Neuronal stem cell (in vitro differentiated cells): ENCODE measurements at regions not wholly inside any gene's neighbourhood (a gene's known extent, or its start where the extent isn't known, plus 50 kb on each side); places are given as distances from the start of the nearest gene placed in this dataset.

ENCODE experiments used
- DNase-seq: peaks from one replicate; pipeline ENCODE4 v3.0.0-alpha.2; 2013; ENCODE audit warnings: low spot score
- H2AFZ ChIP-seq: one replicate; pipeline ENCODE4 v1.6.1; 2013; ENCODE audit warnings: mild to moderate bottlenecking, low read length, inconsistent platforms
- H2AK5ac ChIP-seq: 2 replicates; pipeline ENCODE4 v1.6.1; 2013; ENCODE audit warnings: low read depth, mild to moderate bottlenecking, inconsistent platforms, low read length, moderate library complexity, mixed read lengths
- H2BK120ac ChIP-seq: 2 replicates; pipeline ENCODE4 v1.6.1; 2013; ENCODE audit warnings: low read depth, mild to moderate bottlenecking, inconsistent platforms, low read length, moderate library complexity, mixed read lengths
- H2BK12ac ChIP-seq: one replicate; pipeline ENCODE4 v1.6.1; 2013; ENCODE audit warnings: low read length, inconsistent platforms
- H2BK15ac ChIP-seq: 2 replicates; pipeline ENCODE4 v1.6.1; 2013; ENCODE audit warnings: mild to moderate bottlenecking, low read length, inconsistent platforms, mixed read lengths
- H2BK5ac ChIP-seq: one replicate; pipeline ENCODE4 v1.6.1; 2013; ENCODE audit warnings: inconsistent platforms, mild to moderate bottlenecking, low read length, moderate library complexity
- H3K14ac ChIP-seq: one replicate; pipeline ENCODE4 v1.6.1; 2013; ENCODE audit warnings: low read length, inconsistent platforms
- H3K18ac ChIP-seq: 2 replicates; pipeline ENCODE4 v1.6.1; 2013; ENCODE audit warnings: low read length, inconsistent platforms
- H3K23ac ChIP-seq: 2 replicates; pipeline ENCODE4 v1.6.1; 2013; ENCODE audit warnings: low read depth, mild to moderate bottlenecking, mixed read lengths, low read length, inconsistent platforms; ENCODE audit not compliant: poor library complexity
- H3K27ac ChIP-seq: replicated peaks from 3 replicates; pipeline ENCODE4 v1.5.1; 2013; ENCODE audit warnings: low read length, inconsistent platforms
- H3K27me3 ChIP-seq, 3 experiments: 2 replicates each; pipeline ENCODE4 v1.6.1; 2013; ENCODE audit warnings: low read length in 3 of 3, mild to moderate bottlenecking in 2 of 3, inconsistent platforms in 1 of 3, low read depth in 1 of 3, mixed read lengths in 1 of 3, moderate library complexity in 1 of 3; ENCODE audit not compliant: control insufficient read depth in 3 of 3, insufficient read depth in 3 of 3
- H3K36me3 ChIP-seq, 2 donors: replicated peaks in 1 of 2; 2 replicates each; pipeline ENCODE4 v1.6.1; 2013; ENCODE audit warnings: low read length in 2 of 2; ENCODE audit not compliant: control insufficient read depth in 2 of 2, insufficient read depth in 2 of 2
- H3K4ac ChIP-seq: 2 replicates; pipeline ENCODE4 v1.6.1; 2013; ENCODE audit warnings: inconsistent platforms, mild to moderate bottlenecking, low read length, moderate library complexity
- H3K4me1 ChIP-seq, 2 donors: 1 replicate in 1 of 2; 2 replicates in 1 of 2; pipeline ENCODE4 v1.6.1; 2013; ENCODE audit warnings: low read length in 2 of 2, low read depth in 1 of 2; ENCODE audit not compliant: control insufficient read depth in 2 of 2, insufficient read depth in 1 of 2
- H3K4me2 ChIP-seq: one replicate; pipeline ENCODE4 v1.6.1; 2013; ENCODE audit warnings: mild to moderate bottlenecking, low read length, inconsistent platforms; ENCODE audit not compliant: insufficient read depth, poor library complexity, severe bottlenecking
- H3K4me3 ChIP-seq, 2 donors: 2 replicates each; pipeline ENCODE4 v1.5.1; 2013; ENCODE audit warnings: low read length in 2 of 2, mild to moderate bottlenecking in 2 of 2, inconsistent platforms in 1 of 2, moderate library complexity in 1 of 2
- H3K79me1 ChIP-seq: one replicate; pipeline ENCODE4 v1.6.1; 2013; ENCODE audit warnings: low read depth, mild to moderate bottlenecking, inconsistent platforms, low read length, moderate library complexity
- H3K9ac ChIP-seq: one replicate; pipeline ENCODE4 v1.6.1; 2013; ENCODE audit warnings: mild to moderate bottlenecking, low read depth, low read length, inconsistent platforms; ENCODE audit not compliant: poor library complexity
- H3K9me3 ChIP-seq, 2 donors: replicated peaks in 1 of 2; 2 replicates each; pipeline versions ENCODE3 to v1.6.1; 2013; ENCODE audit warnings: low read length in 2 of 2, mild to moderate bottlenecking in 2 of 2, inconsistent platforms in 1 of 2, low read depth in 1 of 2, mixed read lengths in 1 of 2, moderate library complexity in 1 of 2; ENCODE audit not compliant: control insufficient read depth in 2 of 2, insufficient read depth in 1 of 2
- H4K8ac ChIP-seq: one replicate; pipeline ENCODE4 v1.6.1; 2013; ENCODE audit warnings: low read depth, mild to moderate bottlenecking, inconsistent platforms, low read length, moderate library complexity
- H4K91ac ChIP-seq: one replicate; pipeline ENCODE4 v1.6.1; 2013; ENCODE audit warnings: low read length, low read depth, mild to moderate bottlenecking, inconsistent platforms; ENCODE audit not compliant: poor library complexity
- WGBS, 2 donors: extraction: QIAGEN DNeasy Blood & Tissue Kit; methylation state at CpG; one replicate each; pipeline ENCODE4 v1.1.7; 2013; ENCODE audit warnings: missing lambda C conversion rate in 2 of 2, mixed read lengths in 1 of 2; ENCODE audit not compliant: insufficient read length in 2 of 2, insufficient replicate concordance in 1 of 2; ENCODE audit errors: extremely low coverage in 2 of 2; 5-methylcytosine and 5-hydroxymethylcytosine counted together

DNA sequence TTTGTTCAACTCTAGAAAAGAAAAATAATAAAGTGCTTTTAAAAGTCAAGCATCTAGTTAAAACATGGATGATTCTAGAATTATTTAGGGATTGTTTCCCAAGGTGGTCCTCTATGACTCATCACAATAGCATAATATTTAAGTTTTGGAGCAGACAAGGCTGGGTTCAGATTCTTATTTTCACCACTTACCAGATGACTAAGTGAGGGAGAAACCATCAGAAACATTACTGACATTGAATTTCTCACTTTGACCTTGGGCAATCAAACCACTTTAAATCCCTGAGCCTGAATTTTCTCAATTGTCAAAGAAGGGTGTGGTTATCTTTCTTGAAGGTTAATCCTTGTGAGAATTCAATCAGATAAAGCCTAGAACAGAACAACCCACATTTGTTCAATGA is 102.5 kb upstream of the PTGFR start:
- Histone ChIP-seq H3K4me2 (no peak overlapping the region), H3K9me3 (no peaks in the 10 kb centered on the region), H4K8ac (no peak overlapping the region), H3K4ac (no peak overlapping the region), H3K14ac (no peak overlapping the region), H3K79me1 (no peaks in the 10 kb centered on the region), H2BK12ac (no peak overlapping the region), H2BK5ac (no peak overlapping the region), H3K27me3 (no peaks in the 10 kb centered on the region), H2BK15ac (no peak overlapping the region), H3K27ac (no peak overlapping the region), H3K23ac (no peak overlapping the region), H2AK5ac (no peak overlapping the region), H3K18ac (no peak overlapping the region), H3K4me3 (no peak overlapping the region), H2AFZ (no peak overlapping the region), H4K91ac (no peak overlapping the region), H3K4me1 (no peaks in the 10 kb centered on the region), H3K9ac (no peak overlapping the region), H3K36me3 (no peaks in the 10 kb centered on the region), H2BK120ac (no peak overlapping the region)
- no peak for DNase-seq

DNA sequence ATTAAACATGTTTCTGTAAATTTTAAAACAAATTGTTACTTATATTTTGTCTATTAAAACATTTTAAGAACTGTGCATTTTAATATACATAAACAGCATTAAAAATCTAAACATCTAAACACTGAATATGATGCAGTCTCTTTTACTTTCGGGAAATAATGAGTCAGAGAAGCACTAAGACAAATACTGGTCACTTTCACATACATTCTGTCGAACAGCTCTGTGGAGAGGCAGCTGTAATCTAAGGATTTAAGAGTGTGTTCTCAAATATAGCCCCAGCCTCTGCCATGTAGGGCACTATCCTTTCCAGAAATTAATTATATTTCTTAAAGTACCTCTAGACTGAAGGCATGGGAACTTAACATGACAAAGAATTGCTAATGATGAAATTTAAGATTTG is 89.6 kb upstream of the PTGFR start:
- no peak overlapping the region for H3K23ac ChIP-seq
- H3K4me1 ChIP-seq = no peaks in the 10 kb centered on the region
- no peak overlapping the region for H2AFZ ChIP-seq
- no peak overlapping the region for H2AK5ac ChIP-seq
- no peaks in the 10 kb centered on the region for H3K27me3 ChIP-seq
- no peak overlapping the region for H2BK12ac ChIP-seq
- H3K9ac ChIP-seq = no peak overlapping the region
- H2BK15ac ChIP-seq = no peak overlapping the region
- no peak overlapping the region for H3K4ac ChIP-seq
- no peak for DNase-seq
- H3K9me3 ChIP-seq = no peaks in the 10 kb centered on the region
- no peak overlapping the region for H2BK120ac ChIP-seq
- no peaks in the 10 kb centered on the region for H3K36me3 ChIP-seq
- no CpG with 5 or more reads among the region's 2 CpGs for WGBS, 2 donors
- H3K14ac ChIP-seq = no peak overlapping the region
- no peaks in the 10 kb centered on the region for H3K79me1 ChIP-seq
- no peak overlapping the region for H4K91ac ChIP-seq
- no peak overlapping the region for H3K4me3 ChIP-seq
- H3K18ac ChIP-seq = no peak overlapping the region
- no peak overlapping the region for H3K27ac ChIP-seq
- no peak overlapping the region for H2BK5ac ChIP-seq
- H4K8ac ChIP-seq = no peak overlapping the region
- no peak overlapping the region for H3K4me2 ChIP-seq

DNA sequence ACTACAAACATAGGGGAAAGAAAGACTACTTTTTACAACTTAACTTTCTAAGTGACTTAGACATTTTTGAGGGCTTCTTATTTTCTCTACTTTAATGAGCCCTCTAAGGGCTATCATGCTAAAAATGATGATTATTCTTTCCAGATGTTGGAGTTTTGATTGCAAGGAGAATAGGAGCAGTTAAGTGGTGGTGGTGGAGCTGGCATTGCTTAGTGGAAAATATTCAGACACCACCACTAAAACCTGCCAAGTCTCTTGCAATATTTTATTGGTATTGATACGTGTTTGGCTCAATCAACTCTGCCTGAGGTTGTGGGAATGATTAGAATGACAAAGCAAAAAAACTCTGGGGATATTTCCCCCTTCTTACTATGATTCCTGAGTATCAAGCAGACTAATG is 82.6 kb upstream of the PTGFR start:
- no peak for DNase-seq
- H4K8ac ChIP-seq = no peak overlapping the region
- no peak overlapping the region for H2BK120ac ChIP-seq
- no peak overlapping the region for H2BK5ac ChIP-seq
- H3K4me3 ChIP-seq = no peak overlapping the region
- no peak overlapping the region for H3K27ac ChIP-seq
- no peak overlapping the region for H3K9ac ChIP-seq
- no peak overlapping the region for H3K4ac ChIP-seq
- no peak overlapping the region for H2AFZ ChIP-seq
- no peaks in the 10 kb centered on the region for H3K36me3 ChIP-seq
- H3K18ac ChIP-seq = no peak overlapping the region
- no peak overlapping the region for H2BK15ac ChIP-seq
- no peak overlapping the region for H2AK5ac ChIP-seq
- no peak overlapping the region for H3K23ac ChIP-seq
- WGBS, 2 donors = no CpG with 5 or more reads among the region's 1 CpG
- no peaks in the 10 kb centered on the region for H3K79me1 ChIP-seq
- H3K4me2 ChIP-seq = no peak overlapping the region
- H3K27me3 ChIP-seq = no peaks in the 10 kb centered on the region
- H3K14ac ChIP-seq = no peak overlapping the region
- no peak overlapping the region for H2BK12ac ChIP-seq
- H3K4me1 ChIP-seq = no peaks in the 10 kb centered on the region
- H4K91ac ChIP-seq = no peak overlapping the region
- peaks cover 0 to 2% of the 10 kb centered on the region in 2 donors for H3K9me3 ChIP-seq

- Histone ChIP-seq H4K8ac (no peak overlapping the region), H3K4me2 (no peak overlapping the region), H3K14ac (no peak overlapping the region), H3K9me3 (peaks cover 0 to 2% of the 10 kb centered on the region in 2 donors), H3K9ac (no peak overlapping the region), H3K4me1 (no peaks in the 10 kb centered on the region), H2BK120ac (no peak overlapping the region), H3K4ac (no peak overlapping the region), H3K27ac (no peak overlapping the region), H3K23ac (no peak overlapping the region), H3K27me3 (no peaks in the 10 kb centered on the region), H3K36me3 (no peaks in the 10 kb centered on the region), H3K18ac (no peak overlapping the region), H4K91ac (no peak overlapping the region), H2AK5ac (no peak overlapping the region), H2BK5ac (no peak overlapping the region), H2BK12ac (no peak overlapping the region), H3K4me3 (no peak overlapping the region), H3K79me1 (no peaks in the 10 kb centered on the region), H2BK15ac (no peak overlapping the region), H2AFZ (no peak overlapping the region)
- no CpG with 5 or more reads among the region's 2 CpGs for WGBS, 2 donors
- no peak for DNase-seq
Observed at GRCh38 chr1:78408810-78409209, 82.0 kb upstream of the PTGFR start.
